ENCODE measurements at regions not wholly inside any gene's neighbourhood (a gene's known extent, or its start where the extent isn't known, plus 50 kb on each side); places are given as distances from the start of the nearest gene placed in this dataset.
"Not testable (repeated sequence)": the region's sequence is repeated elsewhere in the genome, so short reads cannot be mapped to it uniquely, and the experiment has no call there.

DNA sequence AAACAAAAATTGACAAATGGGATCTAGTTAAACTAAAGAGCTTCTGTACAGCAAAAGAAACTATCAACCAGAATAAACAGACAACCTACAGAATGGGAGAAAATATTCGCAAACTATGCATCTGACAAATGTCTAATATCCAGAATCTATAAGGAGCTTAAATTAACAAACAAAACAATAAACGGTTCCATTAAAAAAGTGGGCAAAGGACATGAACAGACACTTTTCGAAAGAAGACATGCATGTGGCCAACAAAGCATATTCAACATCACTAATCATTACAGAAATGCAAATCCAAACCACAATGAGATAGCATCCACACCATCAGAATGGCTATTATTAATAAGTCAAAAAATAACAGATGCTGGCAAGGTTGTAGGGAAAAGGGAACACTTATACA is 50.5 kb upstream of the MED13L start:
- TF ChIP-seq SIN3A (IDR thresholded peaks at IDR 0.05; ENCODE audit: borderline replicate concordance, insufficient read depth, low read depth, low read length); POLR2AphosphoS5 (IDR thresholded peaks at IDR 0.05; ENCODE audit: low read depth, low read length); TCF7L2 (IDR thresholded peaks at IDR 0.05; ENCODE audit: low read depth, low read length): not testable (repeated sequence)
- TF ChIP-seq, protein P1, sequence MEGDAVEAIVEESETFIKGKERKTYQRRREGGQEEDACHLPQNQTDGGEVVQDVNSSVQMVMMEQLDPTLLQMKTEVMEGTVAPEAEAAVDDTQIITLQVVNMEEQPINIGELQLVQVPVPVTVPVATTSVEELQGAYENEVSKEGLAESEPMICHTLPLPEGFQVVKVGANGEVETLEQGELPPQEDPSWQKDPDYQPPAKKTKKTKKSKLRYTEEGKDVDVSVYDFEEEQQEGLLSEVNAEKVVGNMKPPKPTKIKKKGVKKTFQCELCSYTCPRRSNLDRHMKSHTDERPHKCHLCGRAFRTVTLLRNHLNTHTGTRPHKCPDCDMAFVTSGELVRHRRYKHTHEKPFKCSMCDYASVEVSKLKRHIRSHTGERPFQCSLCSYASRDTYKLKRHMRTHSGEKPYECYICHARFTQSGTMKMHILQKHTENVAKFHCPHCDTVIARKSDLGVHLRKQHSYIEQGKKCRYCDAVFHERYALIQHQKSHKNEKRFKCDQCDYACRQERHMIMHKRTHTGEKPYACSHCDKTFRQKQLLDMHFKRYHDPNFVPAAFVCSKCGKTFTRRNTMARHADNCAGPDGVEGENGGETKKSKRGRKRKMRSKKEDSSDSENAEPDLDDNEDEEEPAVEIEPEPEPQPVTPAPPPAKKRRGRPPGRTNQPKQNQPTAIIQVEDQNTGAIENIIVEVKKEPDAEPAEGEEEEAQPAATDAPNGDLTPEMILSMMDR (IDR thresholded peaks at IDR 0.05), result not testable (repeated sequence)

Measured in Panc1 (cell line).